Muscle of arm (tissue), 1 donor: ENCODE measurements at regions not wholly inside any gene's neighbourhood (a gene's known extent, or its start where the extent isn't known, plus 50 kb on each side); places are given as distances from the start of the nearest gene placed in this dataset.

ENCODE experiments used
- DNase-seq: peaks from one replicate; pipeline ENCODE4 v3.0.0-alpha.2; 2013

DNA sequence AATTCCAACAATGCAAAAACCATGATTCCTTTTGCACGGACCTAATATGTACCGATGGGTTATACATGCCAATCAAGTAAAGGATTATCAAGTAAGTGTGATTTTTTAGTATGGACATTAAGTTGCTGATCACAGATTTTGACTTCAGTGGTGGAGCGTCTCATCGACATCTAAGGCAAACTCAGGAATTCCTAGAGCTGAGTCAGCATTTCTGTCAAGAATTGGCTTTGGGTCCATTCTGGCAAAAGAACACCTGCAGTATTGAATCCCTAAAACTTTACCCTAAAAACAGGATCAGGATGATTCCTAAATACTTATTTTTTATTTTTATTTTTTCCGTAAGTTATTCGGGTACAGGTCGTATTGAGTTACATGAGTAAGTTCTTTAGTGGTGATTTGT lies 83.6 kb downstream of the HPGD start:
- no peak for DNase-seq

DNA sequence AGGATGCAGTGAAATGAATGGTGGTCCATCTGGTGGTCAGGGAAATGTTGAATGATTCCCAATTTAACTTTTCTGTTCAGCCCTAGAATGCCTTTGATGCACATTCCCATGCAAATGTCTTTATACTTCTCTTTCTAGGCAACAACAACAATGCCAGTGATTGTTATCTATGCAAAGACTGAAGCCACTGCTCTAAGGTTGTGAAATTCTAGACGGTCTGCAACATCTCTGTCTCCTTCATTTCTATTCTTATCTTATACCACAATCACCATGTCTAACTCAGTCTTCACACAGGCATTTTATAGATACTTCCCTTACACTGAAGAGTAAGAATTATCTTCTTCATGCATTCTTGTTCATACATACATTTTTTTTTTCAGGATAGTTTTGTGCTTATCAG lies 84.5 kb downstream of the HPGD start:
- no peak for DNase-seq

- peak; percentile 74 for DNase-seq
Measured at GRCh38 chr4:174437324-174437723, 85.0 kb downstream of the HPGD start.

- no peak for DNase-seq
Measured at GRCh38 chr4:174436377-174436776, 85.9 kb downstream of the HPGD start.

- DNase-seq, result no peak
Measured at GRCh38 chr4:174435974-174436373, 86.3 kb downstream of the HPGD start.

- no peak for DNase-seq
Measured at GRCh38 chr4:174434455-174434854, 87.8 kb downstream of the HPGD start.

- no peak for DNase-seq
Measured at GRCh38 chr4:174430576-174430975, 91.7 kb downstream of the HPGD start.

DNA sequence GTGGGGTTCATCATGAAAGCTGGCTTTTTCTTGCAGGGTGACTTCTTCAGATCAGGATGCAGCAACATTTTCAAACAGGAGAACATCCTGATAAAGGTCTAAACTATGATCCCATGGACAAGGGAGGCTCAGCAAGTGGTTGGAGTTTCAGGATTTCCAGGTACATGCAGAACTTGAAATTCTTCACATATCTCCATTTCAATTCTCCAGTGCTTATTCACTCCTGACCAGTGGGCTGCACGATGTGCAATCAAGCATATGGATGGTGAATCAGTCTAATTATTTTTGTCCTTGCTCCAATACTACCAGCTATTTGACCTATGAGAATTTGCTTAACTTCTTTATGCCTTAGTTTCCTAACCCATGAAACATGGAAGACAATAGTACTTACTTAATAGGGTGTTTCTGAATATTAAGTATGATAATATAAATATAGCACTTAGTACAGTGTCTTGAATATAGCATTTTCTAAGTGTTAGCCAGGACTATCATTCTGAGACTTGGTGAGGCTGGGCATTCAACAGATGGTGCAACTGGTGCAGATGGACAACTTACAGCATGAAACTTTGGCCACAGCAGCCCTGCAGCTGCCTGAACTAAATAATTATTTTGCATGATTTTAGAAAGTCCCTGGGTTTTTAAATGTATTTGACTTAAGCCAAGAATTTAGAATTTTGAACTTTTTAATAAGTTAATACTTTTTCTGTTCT lies 92.4 kb downstream of the HPGD start:
- DNase-seq, result no peak

GRCh38 chr4:174427571-174428140 lies 94.6 kb downstream of the HPGD start:
- no peak for DNase-seq

- no peak for DNase-seq
Measured at GRCh38 chr4:174425669-174426068, 96.6 kb downstream of the HPGD start.

DNA sequence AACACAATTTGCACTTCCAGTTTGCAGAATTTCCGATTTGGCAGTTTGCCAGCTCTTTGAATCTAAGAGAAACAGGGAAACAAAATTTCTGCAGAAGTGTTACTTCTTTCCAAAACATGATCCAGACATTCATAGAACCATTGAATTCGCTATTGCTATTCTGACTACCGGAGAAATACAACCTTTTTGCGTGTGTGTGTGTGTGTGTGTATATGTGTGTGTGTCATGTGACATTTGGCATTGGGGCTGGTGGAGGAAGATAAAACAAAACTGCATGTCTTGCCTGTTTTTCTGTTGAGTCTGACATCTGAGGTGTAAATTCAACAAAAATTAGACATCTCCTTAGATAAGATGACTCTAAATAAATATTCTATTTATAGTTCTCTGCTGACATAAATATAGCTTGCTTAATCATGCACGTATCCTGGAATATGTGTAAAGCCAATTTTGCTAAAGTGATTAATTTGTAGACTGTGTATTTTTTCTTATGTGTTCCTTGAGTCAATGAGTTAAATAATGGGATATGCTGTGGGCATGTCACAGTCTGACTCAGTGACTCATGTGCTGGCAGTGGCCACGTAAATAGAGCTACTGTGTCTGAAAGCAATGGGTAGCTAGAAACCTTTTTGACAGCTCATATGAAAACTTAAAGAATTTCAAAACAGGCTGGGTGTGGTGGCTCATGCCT lies 98.9 kb downstream of the HPGD start:
- DNase-seq, result peak; percentile 26

DNA sequence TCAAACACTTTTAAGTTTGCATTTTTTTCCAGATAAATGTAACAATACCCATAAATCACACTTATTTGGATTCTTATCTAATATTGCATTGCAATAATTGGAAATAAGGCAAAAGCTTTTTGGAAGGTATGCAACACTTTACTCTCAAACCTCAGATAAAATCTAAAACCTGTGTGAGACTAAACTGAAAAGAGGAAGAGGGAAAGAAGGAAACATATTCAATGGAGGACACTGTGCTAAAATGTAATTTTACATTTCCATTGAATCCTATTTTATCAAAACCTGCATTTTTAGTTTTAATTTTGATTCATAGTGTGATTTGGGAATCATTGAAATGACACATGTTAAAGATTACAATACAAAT lies 99.4 kb downstream of the HPGD start:
- DNase-seq, result no peak

DNA sequence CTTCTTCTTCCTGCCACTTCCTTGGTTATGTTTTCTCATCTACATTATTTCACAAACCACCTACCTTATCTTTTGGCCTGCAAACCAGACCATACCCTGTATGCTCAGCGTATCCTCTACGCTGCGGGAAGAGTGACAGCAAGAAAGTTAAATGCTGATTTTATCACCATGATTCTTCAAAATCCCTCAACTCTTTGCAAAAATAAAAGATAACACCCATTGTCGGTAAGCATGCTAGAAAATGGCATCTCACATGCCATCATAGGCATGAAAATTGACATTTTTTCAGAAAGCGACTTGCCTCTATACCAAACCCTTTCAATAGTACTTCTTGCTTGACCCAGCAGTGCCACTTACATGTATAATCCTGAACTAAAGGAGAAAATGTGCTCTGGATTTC lies 102.0 kb downstream of the HPGD start:
- no peak for DNase-seq

DNA sequence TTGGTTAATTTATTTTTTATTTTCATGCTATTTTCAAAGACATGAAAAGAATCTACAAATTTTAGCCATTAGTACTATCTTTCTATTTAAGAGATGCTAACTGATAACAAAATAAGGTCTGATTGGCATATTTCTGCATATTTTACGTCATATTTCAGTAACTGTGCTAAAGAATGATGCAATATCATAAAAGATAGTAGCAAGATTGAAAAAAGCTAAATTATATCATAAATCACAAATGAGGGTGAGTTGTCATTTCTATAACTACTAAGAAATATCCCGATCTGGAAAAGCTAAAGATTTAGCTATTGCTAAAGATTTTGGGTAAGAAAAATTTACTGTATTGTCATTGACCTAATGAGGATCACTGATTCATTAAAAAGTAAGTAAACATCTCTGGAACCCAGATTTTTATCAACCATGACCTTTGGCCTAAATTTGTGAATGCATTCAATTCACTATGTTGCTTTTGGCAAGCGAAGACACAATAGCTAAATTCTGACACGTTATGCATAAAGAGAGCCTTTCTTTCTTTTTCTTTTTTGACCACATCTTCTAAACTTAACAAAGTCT lies 103.6 kb downstream of the HPGD start:
- DNase-seq, result no peak

DNA sequence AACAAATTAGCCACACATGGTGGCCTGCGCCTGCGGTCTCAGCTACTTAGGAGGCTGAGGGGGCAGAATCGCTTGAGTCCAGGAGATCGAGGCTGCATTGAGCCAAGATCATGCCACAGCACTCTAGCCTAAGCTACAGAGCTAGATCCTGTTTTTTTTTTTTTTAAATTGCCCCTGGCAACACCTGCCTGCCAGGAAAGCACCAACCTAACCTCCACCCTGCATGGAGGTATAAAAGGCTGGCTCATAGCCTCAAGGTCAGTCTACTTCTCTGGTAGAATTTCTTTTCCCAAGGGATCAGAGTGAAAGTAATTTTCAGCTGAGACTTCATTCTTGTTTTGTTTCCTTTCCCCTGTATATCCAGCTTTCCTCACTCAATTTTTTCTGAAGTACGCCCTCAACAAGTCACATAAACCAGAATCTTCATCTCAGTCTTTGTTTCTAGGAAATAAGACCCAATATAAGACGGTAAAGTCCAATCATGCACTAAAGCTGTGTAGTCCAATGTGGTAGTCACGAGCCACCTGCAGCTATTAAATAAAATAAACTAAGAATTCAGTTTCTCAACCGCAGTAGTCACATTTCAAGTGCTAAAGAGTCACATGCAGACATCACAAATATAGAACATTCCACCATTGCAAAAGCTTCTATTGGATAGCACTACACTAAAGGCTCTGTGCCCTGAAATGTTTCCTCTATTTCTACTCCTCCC lies 113.3 kb downstream of the HPGD start:
- DNase-seq, result no peak

GRCh38 chr4:174406383-174406782 lies 115.9 kb downstream of the HPGD start:
- no peak for DNase-seq

DNA sequence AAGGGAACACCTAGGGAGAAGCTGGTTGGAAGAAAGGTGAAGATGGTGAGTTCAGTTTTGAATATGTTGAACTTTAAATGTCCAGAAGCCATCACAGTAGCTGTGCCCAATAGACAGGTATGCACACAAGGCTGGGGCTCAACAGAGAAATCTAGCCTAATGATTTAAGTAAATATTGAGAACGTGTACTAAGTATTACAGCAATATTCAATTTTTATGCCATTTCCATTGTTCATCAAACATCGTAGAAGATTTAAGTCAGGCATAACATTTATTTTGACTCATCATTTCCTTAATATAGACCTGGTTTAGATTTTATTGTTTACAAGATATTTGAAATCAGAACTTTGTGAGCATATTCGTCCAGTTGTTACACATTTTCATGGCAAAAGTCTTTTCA lies 116.4 kb downstream of the HPGD start:
- no peak for DNase-seq

- no peak for DNase-seq
Measured at GRCh38 chr4:174404677-174405076, 117.6 kb downstream of the HPGD start.

DNA sequence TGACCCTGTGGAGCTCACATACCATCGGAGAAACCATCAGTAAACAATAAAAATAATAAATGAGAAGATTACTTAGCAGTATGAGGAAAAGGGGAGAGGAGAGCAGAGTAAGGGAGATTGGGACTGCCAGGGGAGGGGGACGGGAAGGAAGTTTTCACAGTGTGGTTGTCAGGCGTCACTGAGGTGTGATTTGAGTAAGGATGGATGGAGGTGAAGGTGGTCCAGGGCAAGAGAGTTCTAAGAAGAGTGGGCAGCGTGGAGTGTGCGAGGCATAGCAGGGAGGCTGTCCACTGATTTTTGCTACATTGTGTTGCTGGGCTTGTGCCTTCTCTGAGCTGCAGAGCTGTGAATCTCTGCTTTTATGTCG lies 119.1 kb downstream of the HPGD start:
- DNase-seq, result no peak

DNA sequence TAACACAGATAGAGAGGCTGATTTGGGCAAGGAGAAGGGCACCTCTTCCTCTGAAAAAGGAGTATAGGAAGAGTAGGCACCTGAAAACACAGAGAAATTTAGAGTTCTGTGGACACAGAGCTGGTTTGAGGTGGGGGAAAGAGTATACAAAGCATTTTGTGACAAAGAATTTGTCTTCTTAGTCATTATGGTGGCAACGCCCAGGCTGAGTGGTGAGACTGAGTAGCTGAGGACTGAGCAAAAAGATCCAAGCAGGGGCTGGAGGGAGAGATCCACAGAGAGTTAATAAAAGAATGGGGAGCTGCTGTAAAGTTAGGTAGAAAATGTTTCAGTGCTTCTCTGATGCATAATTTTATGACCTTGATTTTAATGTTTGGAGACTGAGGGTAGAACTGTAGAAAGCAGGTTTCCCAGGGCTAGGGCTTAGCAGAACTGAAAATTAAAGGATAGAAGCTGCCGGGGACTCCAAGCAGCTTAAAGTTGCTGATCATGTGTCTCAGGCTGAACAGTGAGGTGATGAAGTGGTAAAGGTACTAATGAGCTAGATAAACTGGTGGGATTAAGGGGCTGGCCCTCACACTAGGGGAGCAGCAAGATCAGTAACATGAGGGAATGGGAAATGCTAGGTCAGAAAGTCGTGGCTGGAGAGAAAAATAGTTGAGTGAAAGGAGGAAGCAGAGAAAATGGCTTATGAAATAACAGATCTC lies 118.9 kb downstream of the CEP44 start:
- DNase-seq, result no peak

DNA sequence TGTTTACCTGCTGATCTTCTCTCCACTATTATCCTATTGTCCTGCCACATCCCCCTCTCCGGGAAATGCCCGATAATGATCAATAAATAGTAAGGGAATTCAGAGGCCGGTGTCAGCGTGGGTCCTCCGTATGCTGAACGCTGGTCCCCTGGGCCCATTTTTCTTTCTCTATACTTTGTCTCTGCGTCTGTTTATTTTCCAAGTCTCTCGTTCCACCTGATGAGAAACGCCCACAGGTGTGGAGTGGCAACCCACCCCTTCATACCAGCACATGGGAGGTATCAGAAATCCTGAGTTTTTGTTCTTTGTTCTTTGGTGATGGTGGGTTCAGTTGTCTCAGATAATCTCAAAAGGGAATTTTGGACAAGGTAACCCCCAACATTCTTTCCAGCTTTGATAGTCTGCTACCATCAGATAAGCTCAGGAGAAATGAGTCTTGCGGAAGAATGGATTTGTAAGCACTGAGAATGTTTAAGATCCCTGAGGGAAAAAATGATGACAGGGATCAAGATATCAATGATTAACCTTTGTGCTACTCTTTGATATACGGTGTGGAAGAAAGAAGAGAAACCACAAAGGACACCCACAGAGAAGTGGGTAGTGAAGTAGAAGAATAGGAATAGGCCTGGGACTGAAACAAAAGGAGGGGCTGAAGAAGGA lies 117.9 kb downstream of the CEP44 start:
- DNase-seq, result no peak
